ENCODE measurements at regions not wholly inside any gene's neighbourhood (a gene's known extent, or its start where the extent isn't known, plus 50 kb on each side); places are given as distances from the start of the nearest gene placed in this dataset.

DNA sequence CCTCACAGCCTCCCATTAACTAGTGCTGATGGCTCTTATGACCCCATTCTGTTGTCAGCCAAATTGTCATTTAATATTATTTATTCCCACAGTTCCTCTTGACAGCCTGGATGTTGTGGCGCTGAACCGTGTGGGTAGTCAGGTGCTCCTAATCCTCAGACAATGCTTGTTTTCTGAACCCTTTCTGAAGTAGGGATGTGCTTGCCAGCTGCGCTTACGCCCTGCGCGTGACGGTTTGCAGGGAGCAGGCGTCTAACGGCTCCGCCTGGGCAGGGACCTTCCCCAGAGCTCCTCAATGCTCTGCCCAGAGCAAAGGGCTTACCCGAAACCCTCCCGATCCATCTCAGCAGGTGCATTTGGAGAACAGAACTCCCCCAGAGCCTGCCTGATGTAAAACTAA, 358.2 kb upstream of the MYT1L start:
- TF ChIP-seq, protein P1, sequence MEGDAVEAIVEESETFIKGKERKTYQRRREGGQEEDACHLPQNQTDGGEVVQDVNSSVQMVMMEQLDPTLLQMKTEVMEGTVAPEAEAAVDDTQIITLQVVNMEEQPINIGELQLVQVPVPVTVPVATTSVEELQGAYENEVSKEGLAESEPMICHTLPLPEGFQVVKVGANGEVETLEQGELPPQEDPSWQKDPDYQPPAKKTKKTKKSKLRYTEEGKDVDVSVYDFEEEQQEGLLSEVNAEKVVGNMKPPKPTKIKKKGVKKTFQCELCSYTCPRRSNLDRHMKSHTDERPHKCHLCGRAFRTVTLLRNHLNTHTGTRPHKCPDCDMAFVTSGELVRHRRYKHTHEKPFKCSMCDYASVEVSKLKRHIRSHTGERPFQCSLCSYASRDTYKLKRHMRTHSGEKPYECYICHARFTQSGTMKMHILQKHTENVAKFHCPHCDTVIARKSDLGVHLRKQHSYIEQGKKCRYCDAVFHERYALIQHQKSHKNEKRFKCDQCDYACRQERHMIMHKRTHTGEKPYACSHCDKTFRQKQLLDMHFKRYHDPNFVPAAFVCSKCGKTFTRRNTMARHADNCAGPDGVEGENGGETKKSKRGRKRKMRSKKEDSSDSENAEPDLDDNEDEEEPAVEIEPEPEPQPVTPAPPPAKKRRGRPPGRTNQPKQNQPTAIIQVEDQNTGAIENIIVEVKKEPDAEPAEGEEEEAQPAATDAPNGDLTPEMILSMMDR (IDR thresholded peaks at IDR 0.05; ENCODE audit: low read depth, low read length, poor library complexity, severe bottlenecking), result no peak
- TF ChIP-seq EZH2phosphoT487 (IDR thresholded peaks at IDR 0.05; ENCODE audit: borderline replicate concordance, low read length), result no peak

Data from DOHH2 (cell line).